ENCODE measurements at regions not wholly inside any gene's neighbourhood (a gene's known extent, or its start where the extent isn't known, plus 50 kb on each side); places are given as distances from the start of the nearest gene placed in this dataset.

- Histone ChIP-seq H3K9me3 (ENCODE audit: control insufficient read depth, insufficient read depth, low read depth, low read length) (no peaks in the 10 kb centered on the region), H3K4me3 (ENCODE audit: low read depth in 2 of 2, low read length in 2 of 2) (no peak overlapping the region), H3K27me3 (ENCODE audit: control insufficient read depth, insufficient read depth, low read length) (no peaks in the 10 kb centered on the region), H3K4me1 (ENCODE audit: control insufficient read depth, insufficient read depth, low read length) (no peaks in the 10 kb centered on the region), H3K36me3 (ENCODE audit: control insufficient read depth, insufficient read depth, low read length) (no peaks in the 10 kb centered on the region), H3K27ac (ENCODE audit: low read length) (no peak overlapping the region)
- ATAC-seq (no peak), DNase-seq (ENCODE audit: low read depth, low spot score) (no peak)
- no TSS peak for BruUV-seq (replicated peaks)
- ChIA-PET POLR2A (no interaction called here), CTCF (no interaction called here)
- TF ChIP-seq TCF7L2 (IDR thresholded peaks at IDR 0.05; ENCODE audit: low read depth, low read length), result no peak
- TF ChIP-seq REST (IDR thresholded peaks at IDR 0.05; ENCODE audit: insufficient read depth in 1 of 2, low read depth in 2 of 2, low read length in 1 of 2), result no peak
- no peak for TF ChIP-seq POLR2AphosphoS5 (IDR thresholded peaks at IDR 0.05; ENCODE audit: low read depth, low read length)
- in situ Hi-C loops (cut with HindIII; ENCODE audit: low pct_unique_long_range_greater_than_20kb, low sequenced_read_pairs) (no loop called here), intact Hi-C loops (cut with micrococcal nuclease; ENCODE audit: unreplicated experiment) (no loop called here)
These were observed 1177.4 kb upstream of the LRRTM1 start for GRCh38 chr2:81481994-81482368.

DNA sequence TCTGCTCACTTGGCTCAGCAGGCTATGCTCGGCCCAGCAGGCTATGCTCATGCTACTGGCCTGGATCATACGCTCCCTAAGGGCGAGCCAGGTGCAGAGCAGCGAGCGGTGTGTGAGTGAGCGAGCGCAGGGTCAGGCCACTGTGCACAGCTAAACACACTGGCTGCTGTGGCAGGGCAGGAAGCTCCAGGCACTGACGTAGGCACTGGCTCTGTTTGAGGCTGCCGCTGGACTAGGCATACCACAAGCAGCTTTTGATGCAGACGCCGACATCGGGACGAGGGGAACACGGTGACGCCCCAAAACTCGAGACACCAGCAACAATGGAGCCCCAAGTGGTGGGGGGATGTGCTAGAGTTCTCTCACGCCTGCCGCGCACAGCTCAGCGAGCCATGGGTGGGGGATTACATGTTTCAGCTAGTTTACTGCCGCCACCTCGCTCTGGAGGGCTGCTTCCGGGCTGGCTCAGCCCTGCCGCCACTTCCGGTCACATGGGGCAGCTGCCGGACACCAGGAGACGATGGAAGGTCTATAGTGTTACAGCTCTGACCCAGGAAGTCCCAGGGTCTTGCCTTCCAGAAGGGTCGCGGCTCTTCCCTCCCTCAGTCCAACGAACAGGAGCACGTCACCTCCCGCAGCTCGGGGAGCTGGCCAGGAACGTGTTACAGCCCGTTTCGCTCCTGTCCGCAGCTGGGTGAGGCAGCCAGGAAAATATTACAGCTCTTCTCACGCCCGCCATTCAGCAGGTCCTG, 1176.9 kb upstream of the LRRTM1 start:
- intact Hi-C loops (cut with micrococcal nuclease; ENCODE audit: unreplicated experiment), result no loop called here
- ATAC-seq, result no peak

DNA sequence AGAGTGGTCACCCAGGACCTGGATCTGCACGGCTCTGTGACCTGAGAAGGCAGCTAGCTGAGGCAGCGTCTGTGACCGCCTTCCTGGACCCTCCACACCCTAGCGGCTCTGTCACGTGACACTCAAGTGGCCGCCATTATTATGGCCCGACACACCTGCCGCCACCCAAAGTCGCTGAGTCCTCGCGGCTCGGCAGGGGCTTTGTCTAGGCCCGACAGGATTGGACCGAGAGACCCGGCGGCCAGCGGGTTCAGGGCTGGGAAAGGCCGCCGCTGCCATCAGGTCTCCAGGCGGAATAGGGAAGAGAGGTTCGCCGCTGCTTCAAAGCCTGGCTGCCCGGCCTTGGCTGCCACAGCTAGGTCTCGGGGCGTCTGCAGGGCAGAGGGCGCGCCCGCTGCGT, 1162.5 kb upstream of the LRRTM1 start:
- H3K4me3 ChIP-seq (ENCODE audit: low read depth in 2 of 2, low read length in 2 of 2), result no peak overlapping the region
- ATAC-seq (no peak), DNase-seq (ENCODE audit: low read depth, low spot score) (no peak)
- intact Hi-C loops (cut with micrococcal nuclease; ENCODE audit: unreplicated experiment) (no loop called here), in situ Hi-C loops (cut with HindIII; ENCODE audit: low pct_unique_long_range_greater_than_20kb, low sequenced_read_pairs) (no loop called here)
- CTCF ChIA-PET, result no interaction called here
- no peaks in the 10 kb centered on the region for H3K4me1 ChIP-seq (ENCODE audit: control insufficient read depth, insufficient read depth, low read length)
- H3K27ac ChIP-seq (ENCODE audit: low read length), result no peak overlapping the region
- no TSS peak for BruUV-seq (replicated peaks)
- no peak for TF ChIP-seq REST (IDR thresholded peaks at IDR 0.05; ENCODE audit: insufficient read depth in 1 of 2, low read depth in 2 of 2, low read length in 1 of 2)
- H3K36me3 ChIP-seq (ENCODE audit: control insufficient read depth, insufficient read depth, low read length), result no peaks in the 10 kb centered on the region
- no peaks in the 10 kb centered on the region for H3K9me3 ChIP-seq (ENCODE audit: control insufficient read depth, insufficient read depth, low read depth, low read length)
- H3K27me3 ChIP-seq (ENCODE audit: control insufficient read depth, insufficient read depth, low read length), result no peaks in the 10 kb centered on the region
- POLR2A ChIA-PET, result no interaction called here

More for the DNA sequence above, 1176.9 kb upstream of the LRRTM1 start:
- Histone ChIP-seq H3K27ac (ENCODE audit: low read length) (no peak overlapping the region), H3K27me3 (ENCODE audit: control insufficient read depth, insufficient read depth, low read length) (no peaks in the 10 kb centered on the region), H3K36me3 (ENCODE audit: control insufficient read depth, insufficient read depth, low read length) (no peaks in the 10 kb centered on the region), H3K4me1 (ENCODE audit: control insufficient read depth, insufficient read depth, low read length) (no peaks in the 10 kb centered on the region), H3K9me3 (ENCODE audit: control insufficient read depth, insufficient read depth, low read depth, low read length) (no peaks in the 10 kb centered on the region), H3K4me3 (ENCODE audit: low read depth in 2 of 2, low read length in 2 of 2) (no peak overlapping the region)
- BruUV-seq (replicated peaks), result no TSS peak
- TF ChIP-seq POLR2AphosphoS5 (IDR thresholded peaks at IDR 0.05; ENCODE audit: low read depth, low read length) (no peak), SIN3A (IDR thresholded peaks at IDR 0.05; ENCODE audit: borderline replicate concordance, insufficient read depth, low read depth, low read length) (no peak)
- in situ Hi-C loops (cut with HindIII; ENCODE audit: low pct_unique_long_range_greater_than_20kb, low sequenced_read_pairs), result no loop called here
- POLR2A ChIA-PET, result no interaction called here
- CTCF ChIA-PET, result no interaction called here
- DNase-seq (ENCODE audit: low read depth, low spot score), result no peak

Measured in Panc1 (cell line).